Right kidney (tissue), 1 donor: ENCODE measurements at regions not wholly inside any gene's neighbourhood (a gene's known extent, or its start where the extent isn't known, plus 50 kb on each side); places are given as distances from the start of the nearest gene placed in this dataset.

Experiments
- DNase-seq: peaks from one replicate; pipeline ENCODE4 v3.0.0-alpha.2; 2016

DNA sequence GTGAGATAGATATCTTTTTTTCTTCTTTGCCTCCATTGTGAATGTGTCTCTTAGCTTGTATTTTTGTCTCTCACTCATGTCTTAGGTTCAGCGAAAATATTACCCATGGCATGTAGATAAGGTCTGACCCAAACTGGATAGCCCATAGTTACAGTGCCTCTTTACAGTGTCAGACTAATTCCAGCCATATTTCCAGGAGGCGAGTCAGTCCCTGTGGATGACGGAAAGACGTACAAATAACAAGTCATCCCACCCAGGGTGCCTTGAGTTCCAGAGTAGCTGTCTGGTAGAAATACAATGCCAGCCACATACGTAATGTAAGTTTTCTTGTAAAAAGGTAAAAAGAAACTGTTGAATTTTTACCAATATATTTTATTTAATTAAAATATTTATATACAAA, 157.3 kb downstream of the ZNF281 start:
- DNase-seq = no peak

DNA sequence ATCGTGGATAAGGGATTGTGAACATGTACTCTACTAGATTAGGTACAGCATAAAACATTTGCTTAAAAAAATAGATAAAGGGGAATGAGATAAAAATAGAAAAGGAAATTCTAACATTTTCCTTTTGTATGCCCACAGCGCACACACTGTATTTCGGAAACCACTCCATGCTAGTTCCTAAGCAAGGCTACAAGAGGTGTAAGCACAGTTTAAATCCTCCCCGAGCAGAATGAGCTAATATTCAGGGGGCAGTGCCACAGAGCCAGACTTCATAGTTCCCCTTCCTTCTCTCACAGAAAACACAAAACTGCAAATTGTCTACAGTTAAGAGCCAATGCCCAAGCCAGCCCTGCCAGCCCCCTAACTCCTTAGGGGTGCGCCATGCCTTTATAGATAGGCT, 159.4 kb downstream of the ZNF281 start:
- DNase-seq = no peak

DNA sequence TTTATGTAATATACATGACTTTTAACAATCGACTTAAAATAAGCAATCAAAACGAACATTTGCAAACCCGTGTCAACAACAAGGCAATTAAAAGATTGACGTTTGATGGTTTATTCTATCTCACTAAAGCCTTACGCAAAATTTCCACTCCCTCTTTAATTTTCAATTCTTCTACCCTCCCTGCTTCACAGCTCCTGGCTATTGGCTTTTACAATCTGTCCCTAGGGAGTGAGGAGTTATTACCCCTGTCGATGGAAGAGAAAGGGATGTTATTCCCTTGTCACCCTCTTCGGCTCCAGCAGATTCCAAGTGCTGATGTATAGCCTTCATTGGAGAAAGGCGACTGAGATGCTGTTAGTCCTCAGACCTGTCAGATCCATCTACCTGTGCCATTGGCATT, 161.3 kb downstream of the ZNF281 start:
- no peak for DNase-seq

DNA sequence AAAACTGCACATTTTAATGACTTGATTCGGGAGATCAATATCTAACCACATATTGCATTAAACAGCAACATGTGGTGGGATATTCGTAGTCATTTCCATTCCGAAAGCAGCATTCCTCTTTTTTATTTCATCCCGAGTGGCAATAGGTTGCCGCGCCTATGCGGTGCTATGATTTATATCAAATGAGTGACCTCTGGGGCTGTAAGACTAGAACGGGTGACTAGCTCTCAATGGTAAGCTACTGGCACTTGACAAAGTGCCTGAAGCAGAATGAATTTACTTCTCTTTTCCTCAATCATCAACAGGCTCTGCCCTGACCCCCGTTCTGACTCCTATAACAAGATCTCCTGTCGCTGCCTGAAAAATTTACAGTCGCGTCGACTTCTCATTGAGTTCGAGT, 162.3 kb downstream of the ZNF281 start:
- peak; percentile 21 for DNase-seq

DNA sequence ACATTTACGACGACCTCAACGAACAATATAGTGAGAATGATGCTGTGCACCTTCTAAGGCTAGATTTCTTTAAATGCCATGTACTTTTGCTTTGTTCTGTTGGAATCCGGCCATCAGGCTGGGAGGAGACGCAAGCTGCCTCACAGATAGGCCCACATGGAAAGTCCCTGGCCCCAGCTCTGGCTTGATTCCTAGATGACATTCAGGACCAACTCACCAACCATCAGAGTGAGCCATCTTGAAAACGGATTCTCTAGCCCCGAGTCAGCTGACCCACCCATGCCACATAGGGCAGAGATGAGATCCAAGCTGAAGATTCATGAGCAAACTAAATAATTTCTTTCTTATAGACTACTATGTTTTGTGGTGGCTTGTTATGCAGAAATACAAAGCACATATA, 164.4 kb downstream of the ZNF281 start:
- no peak for DNase-seq

DNA sequence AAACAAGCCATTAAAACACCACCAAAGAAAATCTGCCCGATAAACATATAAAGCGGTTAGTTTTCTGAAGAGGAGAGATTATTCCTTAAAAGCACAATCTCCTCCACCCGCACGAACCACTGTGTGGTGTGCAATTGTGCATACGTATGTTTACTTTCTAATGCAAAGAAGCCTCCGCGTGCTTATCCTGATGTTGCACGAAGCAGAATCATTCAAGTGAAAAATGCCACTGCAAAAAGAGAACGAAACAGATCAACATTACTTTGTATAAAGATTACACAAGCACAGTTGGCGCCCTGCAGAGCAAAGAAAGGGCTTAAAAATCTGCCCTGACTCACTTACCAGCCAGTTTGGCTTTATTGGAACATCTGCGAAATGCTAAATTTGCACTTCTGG, 166.8 kb downstream of the ZNF281 start:
- DNase-seq = no peak

DNA sequence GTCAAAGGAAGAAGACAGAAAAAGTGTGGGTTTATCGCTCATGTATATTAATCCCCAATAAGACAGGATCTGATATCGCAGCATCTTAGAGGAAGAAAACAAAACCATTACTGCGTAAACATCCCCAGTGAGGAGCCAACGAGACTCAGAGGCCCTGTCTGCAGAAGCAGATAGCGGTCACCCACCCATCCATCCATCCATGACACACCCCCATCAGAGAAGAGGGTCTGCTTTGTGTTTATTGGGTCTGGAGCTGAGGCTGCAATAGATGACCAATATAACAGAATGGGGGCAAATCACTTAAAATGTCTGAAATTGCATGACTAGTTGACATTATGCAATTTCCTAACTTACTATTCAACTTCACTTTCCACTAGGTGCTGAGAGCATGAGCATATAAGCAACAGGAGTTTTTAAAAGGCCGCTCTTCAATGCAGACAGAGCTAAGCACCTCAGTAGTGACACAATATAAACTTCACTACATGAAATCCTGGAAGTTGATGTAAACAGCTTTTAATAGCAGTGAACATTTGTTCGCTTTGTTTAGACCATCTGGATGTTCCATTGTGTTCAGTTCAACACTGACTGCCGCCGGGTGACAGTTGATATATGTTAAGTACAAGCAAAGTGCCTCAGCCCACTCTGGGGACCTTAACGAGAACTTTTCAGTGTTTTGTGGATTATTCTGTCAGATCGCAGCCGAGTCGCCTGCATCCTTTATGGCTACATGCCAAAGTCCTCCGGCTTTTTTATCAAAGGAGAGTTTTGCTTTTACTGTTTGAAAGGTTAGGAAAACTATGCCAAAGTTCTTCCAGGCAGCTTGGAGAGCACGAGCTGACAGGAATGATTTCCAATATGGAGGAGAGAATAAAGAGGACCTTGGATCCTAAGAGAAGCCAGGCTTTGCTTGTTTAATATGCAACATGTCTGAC, 167.5 kb downstream of the ZNF281 start:
- peak; percentile 35 for DNase-seq

DNA sequence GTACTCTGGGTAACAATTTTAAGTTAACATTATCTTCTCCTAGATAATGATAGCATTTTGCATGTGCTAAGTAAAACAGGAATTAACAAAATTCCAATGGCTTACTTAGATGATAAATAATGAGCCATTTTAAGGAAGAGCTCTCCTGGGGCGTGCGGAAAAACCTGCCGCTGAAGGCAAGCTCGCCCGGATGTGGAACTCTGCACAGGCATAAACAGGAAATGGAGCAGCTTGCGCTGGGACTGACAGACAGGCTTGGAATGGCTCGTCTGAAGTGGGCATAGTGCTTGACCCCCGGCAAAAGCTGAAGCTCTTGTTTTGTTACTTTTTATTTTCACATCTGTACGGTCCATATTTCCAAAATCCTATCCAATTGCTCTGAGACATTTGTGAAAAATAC, 169.2 kb downstream of the ZNF281 start:
- no peak for DNase-seq

DNA sequence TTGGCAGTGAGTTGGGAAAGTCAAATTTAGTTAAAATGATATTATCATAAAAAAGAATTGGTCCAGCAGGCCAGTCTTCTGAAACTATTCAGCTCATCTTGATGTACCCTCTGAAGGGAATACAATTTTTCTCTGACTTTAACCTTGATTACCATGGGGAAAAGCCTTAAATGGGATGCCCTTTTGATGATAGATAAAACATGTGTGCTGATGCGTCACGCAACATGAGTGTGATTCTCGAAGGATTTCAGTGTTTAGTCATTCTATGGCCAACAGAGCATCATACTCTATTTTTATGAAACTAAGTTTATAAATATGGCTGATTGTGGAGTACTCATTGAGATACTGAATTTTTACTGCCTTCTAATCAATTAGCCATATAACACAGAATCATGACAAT, 171.5 kb downstream of the ZNF281 start:
- no peak for DNase-seq

DNA sequence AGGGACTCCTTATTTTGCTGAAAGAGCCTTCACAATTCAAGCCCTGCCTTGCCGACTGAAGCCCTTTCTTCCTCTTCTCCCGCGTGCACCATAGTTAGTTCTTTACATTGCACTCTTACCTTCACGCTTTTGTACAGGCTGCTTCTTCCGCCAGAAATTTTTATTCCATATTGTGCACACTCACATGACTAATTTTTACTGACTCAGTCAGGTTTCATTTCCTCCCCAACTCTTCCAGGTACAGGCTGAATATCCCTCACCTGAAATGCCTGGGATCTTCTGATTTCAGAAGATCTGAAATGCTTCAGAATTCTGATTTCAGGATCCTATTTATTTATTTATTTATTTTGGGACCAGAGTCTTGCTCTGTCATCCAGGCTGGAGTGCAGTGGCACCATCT, 172.8 kb downstream of the ZNF281 start:
- DNase-seq = no peak

DNA sequence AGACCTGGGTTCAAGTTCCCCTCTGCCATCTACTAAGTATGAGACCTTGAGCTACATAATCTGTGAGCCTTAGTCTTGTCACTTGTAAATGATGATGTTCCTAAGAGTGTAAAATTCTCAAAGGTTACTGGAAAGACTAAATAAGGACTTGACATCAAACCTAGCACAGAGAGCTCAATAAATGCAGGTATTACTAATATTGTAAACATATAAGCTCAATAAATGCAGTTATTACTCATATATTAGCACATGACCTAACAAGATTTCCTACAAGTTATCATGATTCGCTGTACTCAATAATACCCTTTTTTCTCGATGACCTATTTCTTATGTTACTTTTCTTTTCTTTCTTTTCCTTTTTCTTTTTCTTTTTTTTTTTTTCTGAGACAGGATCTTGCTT, 174.9 kb downstream of the ZNF281 start:
- DNase-seq = no peak

DNA sequence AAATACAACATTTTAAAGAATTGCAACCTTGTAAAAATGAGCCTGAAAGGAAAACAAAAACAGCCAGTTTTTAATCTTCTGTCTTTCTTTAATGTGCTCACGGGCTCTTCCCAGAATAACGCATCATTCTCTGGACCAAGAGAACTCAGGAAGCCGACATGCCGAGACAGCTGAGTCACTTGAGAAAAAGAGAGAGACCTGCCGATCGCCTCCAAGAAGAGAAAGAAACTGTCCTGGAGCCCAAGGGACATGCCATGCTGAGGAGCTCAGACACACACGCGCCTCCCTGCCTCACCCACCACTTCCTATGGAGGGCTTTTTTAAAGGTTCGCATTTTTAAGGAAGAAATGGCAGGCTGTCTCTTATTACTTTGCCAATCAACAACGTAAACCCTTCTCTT, 176.4 kb downstream of the ZNF281 start:
- DNase-seq = no peak

DNA sequence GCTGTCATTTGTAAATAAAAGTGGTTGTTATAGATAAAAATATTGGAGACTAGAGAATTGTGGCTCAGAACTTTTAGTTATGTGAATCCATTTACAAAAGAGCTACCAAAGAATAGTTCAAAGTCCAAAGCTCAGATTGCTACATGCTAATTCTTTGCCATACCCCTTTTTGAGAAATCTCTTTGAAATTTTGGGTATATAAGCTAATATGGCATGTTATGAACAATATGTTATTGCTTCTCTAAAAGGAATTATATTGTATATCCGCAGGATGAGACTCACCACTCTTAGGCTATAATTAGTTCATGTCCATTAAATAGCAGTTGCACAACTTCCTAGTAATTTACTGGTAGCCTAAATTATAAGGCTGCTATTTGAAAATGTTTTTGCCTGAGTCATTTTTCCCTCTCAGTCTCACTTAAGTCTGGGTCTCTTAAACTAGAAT, 178.0 kb downstream of the ZNF281 start:
- DNase-seq = no peak

DNA sequence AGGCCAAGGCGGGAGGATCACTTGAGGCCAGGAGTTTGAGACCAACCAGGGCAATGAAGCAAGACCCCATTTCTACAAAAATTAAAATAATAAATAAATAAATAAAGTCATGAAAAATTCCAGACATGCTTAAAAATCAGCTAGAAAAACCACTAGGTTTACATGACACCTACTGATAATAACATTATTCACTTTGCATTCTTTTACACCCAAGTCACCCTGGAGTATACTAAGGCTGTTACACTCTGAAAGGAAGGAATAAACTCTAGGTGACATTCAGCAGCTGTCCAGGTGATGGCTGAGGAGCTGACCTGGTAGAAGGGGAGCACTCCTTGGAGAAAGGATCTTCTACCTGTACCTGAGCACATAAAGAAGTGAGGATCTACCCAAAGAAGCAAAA, 179.2 kb downstream of the ZNF281 start:
- DNase-seq = no peak

DNA sequence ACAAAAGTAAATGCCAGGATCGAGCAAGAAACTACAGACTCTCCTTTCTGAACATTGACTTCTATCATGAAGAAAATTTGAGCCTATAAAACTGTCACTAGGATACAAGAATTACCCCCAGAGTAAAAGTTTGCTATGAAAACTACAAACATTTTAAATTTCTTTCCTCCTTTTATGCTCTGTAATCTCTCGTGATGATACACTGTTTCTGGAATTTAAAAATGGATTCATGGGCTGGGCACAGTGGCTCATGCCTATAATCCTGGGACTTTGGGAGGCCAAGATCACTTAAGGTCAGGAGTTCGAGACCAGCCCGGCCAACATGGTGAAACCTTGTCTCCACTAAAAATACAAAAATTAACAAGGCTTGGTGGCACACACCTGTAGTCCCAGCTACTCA, 181.3 kb downstream of the ZNF281 start:
- no peak for DNase-seq

DNA sequence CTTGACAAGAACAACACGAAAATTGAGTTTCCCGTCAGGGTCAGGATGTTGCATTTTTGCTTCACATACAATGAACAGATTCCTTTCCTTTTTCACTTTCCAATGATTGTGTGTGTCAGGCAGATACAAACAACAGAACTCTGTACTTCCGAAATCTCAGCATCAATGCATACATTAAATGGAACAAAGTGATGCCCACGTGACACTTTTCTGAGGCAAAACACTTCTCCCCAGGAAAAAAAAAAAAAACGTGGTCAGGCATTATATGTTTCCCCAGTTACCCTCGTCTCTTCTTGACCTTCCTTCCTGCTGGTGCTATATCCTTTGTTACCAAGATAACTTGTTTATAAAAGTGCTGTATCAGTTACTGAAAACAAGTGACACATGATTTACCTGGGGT, 181.8 kb downstream of the ZNF281 start:
- DNase-seq = no peak
